H1 (cell line): ENCODE measurements at regions not wholly inside any gene's neighbourhood (a gene's known extent, or its start where the extent isn't known, plus 50 kb on each side); places are given as distances from the start of the nearest gene placed in this dataset.

ENCODE experiments used
- BACH1 ChIP-seq: IDR thresholded peaks from 2 replicates; pipeline ENCODE4 v1.6.1; 2012; ENCODE audit warnings: low read length, improper control_type of control experiment
- CEBPB ChIP-seq: IDR thresholded peaks from 2 replicates; pipeline ENCODE4 v1.6.1; 2012; ENCODE audit warnings: low read depth, low read length
- CHD1 ChIP-seq: IDR thresholded peaks from 2 replicates; pipeline ENCODE4 v1.6.1; 2012; ENCODE audit warnings: low read depth, low read length, improper control_type of control experiment
- EZH2 ChIP-seq: fragments of 200-600 bp; sonication (generic); IDR thresholded peaks from 2 replicates; pipeline ENCODE4 v1.7.1; 2012; ENCODE audit warnings: low read depth, mild to moderate bottlenecking, moderate library complexity, low read length, inconsistent platforms; ENCODE audit not compliant: severe bottlenecking
- GABPA ChIP-seq: IDR thresholded peaks from 2 replicates; pipeline ENCODE4 v1.6.1; 2011; ENCODE audit warnings: mild to moderate bottlenecking, low read length, moderate library complexity, borderline replicate concordance; ENCODE audit not compliant: insufficient read depth
- KDM5A ChIP-seq: fragments of 200-600 bp; IDR thresholded peaks from 2 replicates; pipeline ENCODE4 v1.7.1; 2012; ENCODE audit warnings: mild to moderate bottlenecking, low read length, inconsistent platforms, mixed read lengths
- MAFK ChIP-seq: IDR thresholded peaks from 2 replicates; pipeline ENCODE4 v1.6.1; 2012; ENCODE audit warnings: low read depth, mild to moderate bottlenecking, improper control_type of control experiment, low read length
- POLR2A ChIP-seq, 2 experiments: IDR thresholded peaks; 1 replicate in 1 of 2; 2 replicates in 1 of 2; pipeline ENCODE4 v1.6.1; 2011; ENCODE audit warnings: low read depth in 2 of 2, low read length in 2 of 2, mild to moderate bottlenecking in 2 of 2; ENCODE audit errors: control extremely low read depth in 1 of 2
- POLR2AphosphoS5 ChIP-seq: IDR thresholded peaks from 2 replicates; pipeline ENCODE4 v1.6.1; 2011; ENCODE audit warnings: low read depth, low read length
- RNF2 ChIP-seq: fragments of 200-900, 300-1000 bp; sonication (generic); IDR thresholded peaks from 2 replicates; pipeline ENCODE4 v1.7.1; 2016; ENCODE audit warnings: borderline replicate concordance, low read depth, mild to moderate bottlenecking, antibody characterized with exemption, low read length; ENCODE audit not compliant: poor library complexity, severe bottlenecking; ENCODE audit errors: missing control alignments
- SAP30 ChIP-seq: fragments of 300-600 bp; sonication (generic); IDR thresholded peaks from 2 replicates; pipeline ENCODE4 v1.7.1; 2012; ENCODE audit warnings: low read length, moderate library complexity, mild to moderate bottlenecking, inconsistent platforms; ENCODE audit not compliant: insufficient read depth, insufficient replicate concordance
- SIX5 ChIP-seq: IDR thresholded peaks from 2 replicates; pipeline ENCODE4 v1.6.1; 2011; ENCODE audit warnings: mild to moderate bottlenecking, low read depth, low read length
- TEAD4 ChIP-seq: IDR thresholded peaks from 2 replicates; pipeline ENCODE4 v1.6.1; 2012; ENCODE audit warnings: low read depth, low read length, inconsistent platforms, mixed read lengths
- TF ChIP-seq, protein P1 (sequence below), 3 experiments: IDR thresholded peaks; 1 replicate in 2 of 3; 2 replicates in 1 of 3; pipeline versions ENCODE4 v1.5.1 to v1.6.1; 2011; ENCODE audit warnings: low read length in 3 of 3, mild to moderate bottlenecking in 3 of 3, inconsistent platforms in 2 of 3, low read depth in 1 of 3, moderate library complexity in 1 of 3; ENCODE audit not compliant: insufficient read depth in 1 of 3; ENCODE audit errors: control extremely low read depth in 1 of 3

DNA sequence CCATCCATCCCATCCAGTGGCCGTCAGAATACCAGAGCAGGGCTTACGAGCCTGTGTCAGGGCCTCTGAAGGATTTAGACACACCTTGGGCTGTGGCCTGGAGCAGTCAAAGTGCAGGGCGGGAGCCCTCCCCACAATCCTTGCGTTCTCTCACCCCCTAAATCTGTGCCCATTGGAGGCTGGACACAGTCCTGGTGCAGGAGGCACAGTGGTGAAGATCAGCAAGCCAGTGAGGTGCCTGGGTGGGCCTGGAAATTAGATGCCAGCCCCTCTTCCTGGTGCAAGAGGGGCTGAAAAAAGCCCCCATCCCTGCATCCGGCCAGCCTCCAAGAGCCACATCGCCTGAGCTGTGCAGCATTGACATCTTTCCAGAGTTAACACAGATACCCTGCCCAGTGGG is 1045.8 kb downstream of the TBC1D22A start:
- TF ChIP-seq CHD1 (no peak), POLR2A (IDR thresholded peaks at IDR 0.05; ENCODE audit: control extremely low read depth in 1 of 2, low read depth in 2 of 2, low read length in 2 of 2) (no peak), EZH2 (no peak), RNF2 (no peak), SIX5 (no peak), TEAD4 (no peak), MAFK (no peak), POLR2AphosphoS5 (no peak), KDM5A (no peak), CEBPB (no peak), GABPA (no peak), BACH1 (no peak), SAP30 (no peak)
- TF ChIP-seq, protein P1, sequence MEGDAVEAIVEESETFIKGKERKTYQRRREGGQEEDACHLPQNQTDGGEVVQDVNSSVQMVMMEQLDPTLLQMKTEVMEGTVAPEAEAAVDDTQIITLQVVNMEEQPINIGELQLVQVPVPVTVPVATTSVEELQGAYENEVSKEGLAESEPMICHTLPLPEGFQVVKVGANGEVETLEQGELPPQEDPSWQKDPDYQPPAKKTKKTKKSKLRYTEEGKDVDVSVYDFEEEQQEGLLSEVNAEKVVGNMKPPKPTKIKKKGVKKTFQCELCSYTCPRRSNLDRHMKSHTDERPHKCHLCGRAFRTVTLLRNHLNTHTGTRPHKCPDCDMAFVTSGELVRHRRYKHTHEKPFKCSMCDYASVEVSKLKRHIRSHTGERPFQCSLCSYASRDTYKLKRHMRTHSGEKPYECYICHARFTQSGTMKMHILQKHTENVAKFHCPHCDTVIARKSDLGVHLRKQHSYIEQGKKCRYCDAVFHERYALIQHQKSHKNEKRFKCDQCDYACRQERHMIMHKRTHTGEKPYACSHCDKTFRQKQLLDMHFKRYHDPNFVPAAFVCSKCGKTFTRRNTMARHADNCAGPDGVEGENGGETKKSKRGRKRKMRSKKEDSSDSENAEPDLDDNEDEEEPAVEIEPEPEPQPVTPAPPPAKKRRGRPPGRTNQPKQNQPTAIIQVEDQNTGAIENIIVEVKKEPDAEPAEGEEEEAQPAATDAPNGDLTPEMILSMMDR (IDR thresholded peaks at IDR 0.05; ENCODE audit: control extremely low read depth in 1 of 3, insufficient read depth in 1 of 3, low read depth in 1 of 3, low read length in 3 of 3) = no peak
